ENCODE measurements at regions not wholly inside any gene's neighbourhood (a gene's known extent, or its start where the extent isn't known, plus 50 kb on each side); places are given as distances from the start of the nearest gene placed in this dataset.

- Histone ChIP-seq H3K27me3 (no peaks in the 10 kb centered on the region), H3K4me3 (no peak overlapping the region), H3K27ac (no peak overlapping the region), H3K4me1 (no peaks in the 10 kb centered on the region), H3K9me3 (no peaks in the 10 kb centered on the region), H3K36me3 (no peaks in the 10 kb centered on the region)
- 40 to 78% methylated on average over 4 of the region's 4 CpGs for WGBS, 2 donors
- intact Hi-C loops (cut with DNase I): no loop called here
- TF ChIP-seq EP300 (IDR thresholded peaks at IDR 0.05): no peak
- TF ChIP-seq CTCF (IDR thresholded peaks at IDR 0.05): no peak
- no peak for TF ChIP-seq POLR2AphosphoS5 (IDR thresholded peaks at IDR 0.05)
- no peak for TF ChIP-seq POLR2A (IDR thresholded peaks at IDR 0.05)
- no peak for DNase-seq
Observed at GRCh38 chr13:102932331-102932730, 86.5 kb downstream of the ERCC5 start.

GRCh38 chr13:102930566-102930965 is 84.7 kb downstream of the ERCC5 start:
- intact Hi-C loops (cut with DNase I): no loop called here
- H3K4me1 ChIP-seq: no peaks in the 10 kb centered on the region
- no peak overlapping the region for H3K4me3 ChIP-seq
- H3K36me3 ChIP-seq: no peaks in the 10 kb centered on the region
- no peak for DNase-seq
- no peak for TF ChIP-seq POLR2AphosphoS5 (IDR thresholded peaks at IDR 0.05)
- TF ChIP-seq EP300 (IDR thresholded peaks at IDR 0.05): no peak
- no peak for TF ChIP-seq POLR2A (IDR thresholded peaks at IDR 0.05)
- TF ChIP-seq CTCF (IDR thresholded peaks at IDR 0.05): no peak
- H3K27me3 ChIP-seq: no peaks in the 10 kb centered on the region
- H3K27ac ChIP-seq: no peak overlapping the region
- no peaks in the 10 kb centered on the region for H3K9me3 ChIP-seq
- 71 to 77% methylated on average over 3 of the region's 3 CpGs for WGBS, 2 donors

GRCh38 chr13:102928941-102929675 is 83.3 kb downstream of the ERCC5 start:
- H3K4me3 ChIP-seq: no peak overlapping the region
- H3K4me1 ChIP-seq: no peaks in the 10 kb centered on the region
- no peaks in the 10 kb centered on the region for H3K27me3 ChIP-seq
- no peaks in the 10 kb centered on the region for H3K36me3 ChIP-seq
- no peak for TF ChIP-seq EP300 (IDR thresholded peaks at IDR 0.05)
- no peak for TF ChIP-seq POLR2AphosphoS5 (IDR thresholded peaks at IDR 0.05)
- TF ChIP-seq POLR2A (IDR thresholded peaks at IDR 0.05): no peak
- TF ChIP-seq CTCF (IDR thresholded peaks at IDR 0.05): no peak
- WGBS, 2 donors: 63 to 70% methylated on average over 9 of the region's 9 CpGs
- intact Hi-C loops (cut with DNase I): no loop called here
- no peaks in the 10 kb centered on the region for H3K9me3 ChIP-seq
- no peak overlapping the region for H3K27ac ChIP-seq
- no peak for DNase-seq
